ENCODE measurements at regions not wholly inside any gene's neighbourhood (a gene's known extent, or its start where the extent isn't known, plus 50 kb on each side); places are given as distances from the start of the nearest gene placed in this dataset.

- POLR2A ChIA-PET, result no interaction called here
- H3K9ac ChIP-seq (ENCODE audit: insufficient read depth, low read depth, low read length), result no peak overlapping the region
- no peaks in the 10 kb centered on the region for H3K4me1 ChIP-seq (ENCODE audit: insufficient read depth, low read length)
- no peak for FAIRE-seq
- in situ Hi-C loops (cut with HindIII; ENCODE audit: extremely low pct_ligation_motif_present, low pct_unique_long_range_greater_than_20kb) (no loop called here), intact Hi-C loops (cut with micrococcal nuclease; ENCODE audit: unreplicated experiment) (no loop called here)
- no peaks in the 10 kb centered on the region for H4K20me1 ChIP-seq (ENCODE audit: insufficient read depth, low read length)
- BruUV-seq (replicated peaks), result no TSS peak
- H3K9me3 ChIP-seq (ENCODE audit: low read length), result no peaks in the 10 kb centered on the region
- no peak overlapping the region for H3K4me3 ChIP-seq (replicated peaks in 1 of 3; ENCODE audit: insufficient read depth in 1 of 3, low read depth in 2 of 3, low read length in 3 of 3)
- H3K79me2 ChIP-seq (ENCODE audit: insufficient read depth, low read length), result no peaks in the 10 kb centered on the region
- CTCF ChIA-PET (ENCODE audit: low intra/inter-chr PET ratio, low total read pairs), result no interaction called here
- H3K36me3 ChIP-seq (replicated peaks in 1 of 2; ENCODE audit: control insufficient read depth in 1 of 2, insufficient read depth in 2 of 2, low read length in 2 of 2), result no peaks in the 10 kb centered on the region
- no peak overlapping the region for H3K27ac ChIP-seq (ENCODE audit: extremely low read length, insufficient read depth, low read length)
- TF ChIP-seq FOXM1 (CRISPR knock-in tag; IDR thresholded peaks at IDR 0.05), result no peak
- TF ChIP-seq WIZ (CRISPR knock-in tag; IDR thresholded peaks at IDR 0.05), result no peak
- TF ChIP-seq FOSL1 (CRISPR knock-in tag; IDR thresholded peaks at IDR 0.05; ENCODE audit: borderline replicate concordance), result no peak
- no peak for ATAC-seq
- no peaks in the 10 kb centered on the region for H3K27me3 ChIP-seq (ENCODE audit: control insufficient read depth in 1 of 2, insufficient read depth in 2 of 2, low read length in 2 of 2)
- H3K4me2 ChIP-seq (ENCODE audit: low read depth, low read length), result no peak overlapping the region
- H2AFZ ChIP-seq (ENCODE audit: low read length), result no peak overlapping the region
- 3% methylated on average over 2 of the region's 2 CpGs for WGBS (ENCODE audit: low lambda C conversion rate)
- DNase-seq (ENCODE audit: low spot score), result no peak
These were observed 235.1 kb downstream of the GJA1 start for GRCh38 chr6:121670511-121670910.

- 0% methylated on average over 1 of the region's 1 CpG for WGBS (ENCODE audit: low lambda C conversion rate)
- TF ChIP-seq ZNF10 (CRISPR knock-in tag; IDR thresholded peaks at IDR 0.05; ENCODE audit: borderline replicate concordance, low read depth) (no peak), ZNF687 (CRISPR knock-in tag; IDR thresholded peaks at IDR 0.05) (no peak), JUND (CRISPR knock-in tag; IDR thresholded peaks at IDR 0.05) (no peak), KLF13 (CRISPR knock-in tag; IDR thresholded peaks at IDR 0.05) (no peak), REST (IDR thresholded peaks at IDR 0.05; ENCODE audit: borderline replicate concordance in 1 of 2, low read depth in 1 of 2, low read length in 2 of 2) (no peak)
These were observed 242.1 kb downstream of the GJA1 start for GRCh38 chr6:121677571-121677970.

More at GRCh38 chr6:121677571-121677970, 242.1 kb downstream of the GJA1 start:
- in situ Hi-C loops (cut with HindIII; ENCODE audit: extremely low pct_ligation_motif_present, low pct_unique_long_range_greater_than_20kb), result no loop called here
- CTCF ChIA-PET (ENCODE audit: low intra/inter-chr PET ratio, low total read pairs), result no interaction called here
- H3K36me3 ChIP-seq (replicated peaks in 1 of 2; ENCODE audit: control insufficient read depth in 1 of 2, insufficient read depth in 2 of 2, low read length in 2 of 2), result no peaks in the 10 kb centered on the region
- no peaks in the 10 kb centered on the region for H3K9me3 ChIP-seq (ENCODE audit: low read length)
- H3K27me3 ChIP-seq (ENCODE audit: control insufficient read depth in 1 of 2, insufficient read depth in 2 of 2, low read length in 2 of 2), result no peaks in the 10 kb centered on the region
- ATAC-seq (no peak), DNase-seq (ENCODE audit: low spot score) (no peak), FAIRE-seq (no peak)
- no peaks in the 10 kb centered on the region for H3K79me2 ChIP-seq (ENCODE audit: insufficient read depth, low read length)
- no peak overlapping the region for H3K4me2 ChIP-seq (ENCODE audit: low read depth, low read length)
- no peak overlapping the region for H3K27ac ChIP-seq (ENCODE audit: extremely low read length, insufficient read depth, low read length)
- H3K9ac ChIP-seq (ENCODE audit: insufficient read depth, low read depth, low read length), result no peak overlapping the region
- intact Hi-C loops (cut with micrococcal nuclease; ENCODE audit: unreplicated experiment), result no loop called here
- no peak overlapping the region for H3K4me3 ChIP-seq (replicated peaks in 1 of 3; ENCODE audit: insufficient read depth in 1 of 3, low read depth in 2 of 3, low read length in 3 of 3)
- H3K4me1 ChIP-seq (ENCODE audit: insufficient read depth, low read length), result no peaks in the 10 kb centered on the region
- POLR2A ChIA-PET, result no interaction called here
- BruUV-seq (replicated peaks), result no TSS peak
- H4K20me1 ChIP-seq (ENCODE audit: insufficient read depth, low read length), result no peaks in the 10 kb centered on the region
- no peak overlapping the region for H2AFZ ChIP-seq (ENCODE audit: low read length)
